Smooth muscle cell (in vitro differentiated cells): ENCODE measurements at regions not wholly inside any gene's neighbourhood (a gene's known extent, or its start where the extent isn't known, plus 50 kb on each side); places are given as distances from the start of the nearest gene placed in this dataset.

Source experiments
- DNase-seq: peaks from one replicate; lab custom pipeline; 2025; ENCODE audit not compliant: unreplicated experiment; lab: John Stamatoyannopoulos, UW
- H2AFZ ChIP-seq: fragments of 200-600 bp; sonication (generic); 2 replicates; pipeline ENCODE4 v1.6.0; 2016; ENCODE audit warnings: antibody characterized with exemption, low read depth, mild to moderate bottlenecking
- H3F3A ChIP-seq: fragments of 200-600 bp; sonication (generic); 2 replicates; pipeline ENCODE4 v1.6.0; 2017; ENCODE audit warnings: antibody characterized with exemption, low read depth
- H3K27ac ChIP-seq: fragments of 200-600 bp; sonication (generic); 2 replicates; pipeline ENCODE4 v1.5.1; 2016; ENCODE audit warnings: low read depth, mild to moderate bottlenecking
- H3K27me3 ChIP-seq: fragments of 200-600 bp; sonication (generic); 2 replicates; pipeline ENCODE4 v1.6.1; 2016; ENCODE audit warnings: low read depth, mild to moderate bottlenecking
- H3K36me3 ChIP-seq: fragments of 200-600 bp; sonication (generic); 2 replicates; pipeline ENCODE4 v1.5.1; 2016; ENCODE audit warnings: low read depth
- H3K4me1 ChIP-seq: fragments of 200-600 bp; sonication (generic); 2 replicates; pipeline ENCODE4 v1.5.1; 2016; ENCODE audit warnings: low read depth
- H3K4me2 ChIP-seq: fragments of 200-600 bp; sonication (generic); 2 replicates; pipeline ENCODE4 v1.6.0; 2016; ENCODE audit warnings: mild to moderate bottlenecking
- H3K4me3 ChIP-seq: fragments of 200-600 bp; sonication (generic); 2 replicates; pipeline ENCODE4 v1.5.1; 2016; ENCODE audit warnings: mild to moderate bottlenecking
- H3K79me2 ChIP-seq: fragments of 200-600 bp; sonication (generic); 2 replicates; pipeline ENCODE4 v1.6.0; 2016; ENCODE audit warnings: low read depth, mild to moderate bottlenecking
- H3K9ac ChIP-seq: fragments of 200-600 bp; sonication (generic); 2 replicates; pipeline ENCODE4 v1.6.0; 2016; ENCODE audit warnings: low read depth
- H3K9me3 ChIP-seq: fragments of 200-600 bp; sonication (generic); replicated peaks from 2 replicates; pipeline ENCODE4 v1.5.1; 2016; ENCODE audit warnings: low read depth
- H4K20me1 ChIP-seq: fragments of 200-600 bp; sonication (generic); 2 replicates; pipeline ENCODE4 v1.6.0; 2016; ENCODE audit warnings: low read depth
- CTCF ChIP-seq: fragments of 200-600 bp; sonication (generic); IDR thresholded peaks from 2 replicates; pipeline ENCODE4 v1.5.1; 2017; ENCODE audit warnings: borderline replicate concordance, mild to moderate bottlenecking, antibody characterized with exemption; ENCODE audit not compliant: insufficient read depth, poor library complexity, severe bottlenecking
- WGBS: methylation state at CpG from one replicate; pipeline ENCODE4 v1.1.7; 2016; ENCODE audit warnings: low lambda C conversion rate; 5-methylcytosine and 5-hydroxymethylcytosine counted together

GRCh38 chr9:86541014-86541570, 186.9 kb upstream of the TUT7 start:
- TF ChIP-seq CTCF = no peak
- no peak overlapping the region for H3K4me3 ChIP-seq
- H3K36me3 ChIP-seq = no peaks in the 10 kb centered on the region
- H2AFZ ChIP-seq = no peak overlapping the region
- 82% methylated on average over 2 of the region's 2 CpGs for WGBS
- no peaks in the 10 kb centered on the region for H4K20me1 ChIP-seq
- DNase-seq = no peak
- H3F3A ChIP-seq = no peaks in the 10 kb centered on the region
- no peaks in the 10 kb centered on the region for H3K9me3 ChIP-seq
- no peak overlapping the region for H3K27ac ChIP-seq
- H3K4me1 ChIP-seq = no peaks in the 10 kb centered on the region
- no peak overlapping the region for H3K4me2 ChIP-seq
- no peak overlapping the region for H3K9ac ChIP-seq
- no peaks in the 10 kb centered on the region for H3K27me3 ChIP-seq
- H3K79me2 ChIP-seq = no peaks in the 10 kb centered on the region

- Histone ChIP-seq H3K9ac (no peak overlapping the region), H3K4me2 (no peak overlapping the region), H3K27ac (no peak overlapping the region), H4K20me1 (no peaks in the 10 kb centered on the region), H3K79me2 (no peaks in the 10 kb centered on the region), H3K9me3 (no peaks in the 10 kb centered on the region), H3K27me3 (no peaks in the 10 kb centered on the region), H3K4me3 (no peak overlapping the region), H2AFZ (no peak overlapping the region), H3K36me3 (no peaks in the 10 kb centered on the region), H3K4me1 (peaks cover 8% of the 10 kb centered on the region), H3F3A (no peaks in the 10 kb centered on the region)
- no peak for TF ChIP-seq CTCF
- WGBS = 91% methylated on average over 5 of the region's 5 CpGs
- no peak for DNase-seq
Measured at GRCh38 chr9:86535406-86535915, 181.3 kb upstream of the TUT7 start.

DNA sequence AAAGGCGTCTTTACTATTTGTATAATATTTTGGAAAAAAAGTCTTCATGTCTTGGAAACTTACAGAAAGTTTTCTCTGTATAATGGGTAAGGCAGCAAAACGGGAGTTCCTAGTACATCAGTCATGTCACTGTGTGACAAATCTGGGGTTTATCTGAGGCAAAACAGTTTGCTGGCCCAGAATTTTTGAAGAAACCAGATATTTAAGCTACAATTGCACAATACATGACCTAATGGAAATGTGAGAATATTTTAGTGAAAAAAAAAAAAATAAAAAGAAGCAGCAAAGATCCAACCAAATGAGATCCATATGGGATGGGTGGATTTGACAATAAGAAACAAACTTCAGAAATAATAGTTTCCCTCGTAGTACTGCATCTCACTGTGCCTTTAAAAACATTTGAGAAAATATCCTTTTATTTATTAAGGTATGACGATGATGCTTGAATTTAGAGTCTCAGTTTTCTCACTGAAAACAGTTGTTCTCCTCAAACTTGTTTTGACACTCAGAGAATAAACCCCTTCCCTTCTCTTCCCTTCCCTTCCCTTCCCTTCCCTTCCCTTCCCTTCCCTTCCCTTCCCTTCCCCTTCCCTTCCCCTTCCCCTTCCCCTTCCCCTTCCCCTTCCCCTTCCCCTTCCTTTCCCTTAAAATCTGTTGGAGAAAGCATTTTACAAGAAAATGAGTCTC, 180.5 kb upstream of the TUT7 start:
- H3K9ac ChIP-seq = no peak overlapping the region

More for the DNA sequence above, 180.5 kb upstream of the TUT7 start:
- no peak overlapping the region for H2AFZ ChIP-seq
- H3K4me3 ChIP-seq = no peak overlapping the region
- no peak overlapping the region for H3K4me2 ChIP-seq
- H3K27ac ChIP-seq = no peak overlapping the region
- no peaks in the 10 kb centered on the region for H3K9me3 ChIP-seq
- no peaks in the 10 kb centered on the region for H4K20me1 ChIP-seq
- no peaks in the 10 kb centered on the region for H3K36me3 ChIP-seq
- H3F3A ChIP-seq = no peaks in the 10 kb centered on the region
- TF ChIP-seq CTCF = no peak
- no peaks in the 10 kb centered on the region for H3K27me3 ChIP-seq
- peaks cover 8% of the 10 kb centered on the region for H3K4me1 ChIP-seq
- H3K79me2 ChIP-seq = no peaks in the 10 kb centered on the region
- no peak for DNase-seq
- WGBS = 67% methylated on average over 4 of the region's 4 CpGs
